ENCODE measurements at regions not wholly inside any gene's neighbourhood (a gene's known extent, or its start where the extent isn't known, plus 50 kb on each side); places are given as distances from the start of the nearest gene placed in this dataset.
"Not testable (repeated sequence)": the region's sequence is repeated elsewhere in the genome, so short reads cannot be mapped to it uniquely, and the experiment has no call there.

- Mint-ChIP-seq H3K27me3 (ENCODE audit: low read depth) (no peaks in the 10 kb centered on the region), H3K9me3 (peaks cover 30% of the 10 kb centered on the region), H3K36me3 (peaks cover 2% of the 10 kb centered on the region), H3K4me1 (peaks cover 2% of the 10 kb centered on the region), H3K4me3 (no peak overlapping the region), H3K27ac (no peak overlapping the region)
- no peak for TF ChIP-seq CTCF (IDR thresholded peaks at IDR 0.05; ENCODE audit: unreplicated experiment)
- DNase-seq (ENCODE audit: low spot score in 2 of 2, unreplicated experiment in 2 of 2) = no peak
Observed at GRCh38 chr17:71615820-71616219, 505.0 kb upstream of the SOX9 start.

- peaks cover 28% of the 10 kb centered on the region for H3K9me3 Mint-ChIP-seq
Observed at GRCh38 chr17:71617767-71618166, 503.1 kb upstream of the SOX9 start.

GRCh38 chr17:71625330-71625729 lies 495.5 kb upstream of the SOX9 start:
- Mint-ChIP-seq H3K27me3 (ENCODE audit: low read depth) (no peaks in the 10 kb centered on the region), H3K9me3 (peaks cover 4% of the 10 kb centered on the region), H3K36me3 (no peaks in the 10 kb centered on the region), H3K27ac (no peak overlapping the region), H3K4me1 (no peaks in the 10 kb centered on the region), H3K4me3 (no peak overlapping the region)
- no peak for TF ChIP-seq CTCF (IDR thresholded peaks at IDR 0.05; ENCODE audit: unreplicated experiment)
- DNase-seq (ENCODE audit: low spot score in 2 of 2, unreplicated experiment in 2 of 2) = no peak

More at GRCh38 chr17:71617767-71618166, 503.1 kb upstream of the SOX9 start:
- not testable (repeated sequence) for H3K36me3 Mint-ChIP-seq; H3K4me1 Mint-ChIP-seq; DNase-seq (ENCODE audit: low spot score in 2 of 2, unreplicated experiment in 2 of 2); H3K27ac Mint-ChIP-seq; H3K4me3 Mint-ChIP-seq; H3K27me3 Mint-ChIP-seq (ENCODE audit: low read depth)

GRCh38 chr17:71628306-71628705 lies 492.5 kb upstream of the SOX9 start:
- no peak overlapping the region for H3K27ac Mint-ChIP-seq
- DNase-seq (ENCODE audit: low spot score in 2 of 2, unreplicated experiment in 2 of 2) = no peak
- no peaks in the 10 kb centered on the region for H3K36me3 Mint-ChIP-seq
- no peaks in the 10 kb centered on the region for H3K27me3 Mint-ChIP-seq (ENCODE audit: low read depth)
- TF ChIP-seq CTCF (IDR thresholded peaks at IDR 0.05; ENCODE audit: unreplicated experiment) = no peak
- no peak overlapping the region for H3K4me3 Mint-ChIP-seq
- H3K9me3 Mint-ChIP-seq = no peaks in the 10 kb centered on the region
- H3K4me1 Mint-ChIP-seq = peaks cover 26% of the 10 kb centered on the region

GRCh38 chr17:71631483-71631882 lies 489.3 kb upstream of the SOX9 start:
- no peak for TF ChIP-seq CTCF (IDR thresholded peaks at IDR 0.05; ENCODE audit: unreplicated experiment)
- H3K27ac Mint-ChIP-seq = peak overlapping the region; percentile 70
- no peak for DNase-seq (ENCODE audit: low spot score in 2 of 2, unreplicated experiment in 2 of 2)
- H3K4me3 Mint-ChIP-seq = no peak overlapping the region
- no peaks in the 10 kb centered on the region for H3K9me3 Mint-ChIP-seq
- no peaks in the 10 kb centered on the region for H3K36me3 Mint-ChIP-seq
- H3K27me3 Mint-ChIP-seq (ENCODE audit: low read depth) = no peaks in the 10 kb centered on the region
- H3K4me1 Mint-ChIP-seq = peaks cover 31% of the 10 kb centered on the region

- H3K27ac Mint-ChIP-seq = peak overlapping the region; percentile 70
- no peaks in the 10 kb centered on the region for H3K9me3 Mint-ChIP-seq
- peaks cover 32% of the 10 kb centered on the region for H3K4me1 Mint-ChIP-seq
- no peak for DNase-seq (ENCODE audit: low spot score in 2 of 2, unreplicated experiment in 2 of 2)
- no peak for TF ChIP-seq CTCF (IDR thresholded peaks at IDR 0.05; ENCODE audit: unreplicated experiment)
- no peaks in the 10 kb centered on the region for H3K36me3 Mint-ChIP-seq
- no peak overlapping the region for H3K4me3 Mint-ChIP-seq
- H3K27me3 Mint-ChIP-seq (ENCODE audit: low read depth) = no peaks in the 10 kb centered on the region
Observed at GRCh38 chr17:71632328-71632727, 488.5 kb upstream of the SOX9 start.
